Endothelial cell of umbilical vein (primary cell): ENCODE measurements at regions not wholly inside any gene's neighbourhood (a gene's known extent, or its start where the extent isn't known, plus 50 kb on each side); places are given as distances from the start of the nearest gene placed in this dataset.

Source experiments
- BruUV-seq: library from RNA; stranded (reverse); fragments of 400-500 nt; replicated peaks from 2 replicates; lab custom pipeline; 2021; lab: Mats Ljungman, UMichigan
- CTCF ChIA-PET: fragments of 300-600, 350-600 bp; sonication (Branson Sonifier 250); formaldehyde crosslinking; loops from one replicate; lab custom pipeline; 2021; ENCODE audit warnings: antibody characterized with exemption, inconsistent platforms; lab: Charles Lee
- POLR2A ChIA-PET: fragments of 300-600, 350-600 bp; sonication (Branson Sonifier 250); formaldehyde crosslinking; loops from one replicate; lab custom pipeline; 2021; ENCODE audit warnings: antibody characterized with exemption, inconsistent platforms; lab: Charles Lee
- DNase-seq: peaks from one replicate; pipeline ENCODE4 v3.0.0-alpha.2; 2011; ENCODE audit warnings: low read depth, low spot score
- FAIRE-seq: peaks from 2 replicates; lab custom pipeline; 2011; peaks lifted over from hg19 to GRCh38; lab: Jason Lieb, UNC
- H2AFZ ChIP-seq: 2 replicates; pipeline ENCODE4 v1.6.0; 2012; ENCODE audit warnings: low read depth, low read length, control low read depth, inconsistent platforms
- H3K27ac ChIP-seq: 2 replicates; pipeline ENCODE4 v1.5.1; 2011; ENCODE audit warnings: low read depth, mild to moderate bottlenecking, control low read depth, low read length, moderate library complexity; ENCODE audit not compliant: insufficient read depth
- H3K27me3 ChIP-seq, 2 experiments: 2 replicates each; pipeline versions ENCODE4 v1.6.0 to v1.6.1; 2011; ENCODE audit warnings: low read length in 2 of 2, mixed read lengths in 1 of 2; ENCODE audit not compliant: control insufficient read depth in 2 of 2, insufficient read depth in 2 of 2
- H3K36me3 ChIP-seq, 2 experiments: 2 replicates in 1 of 2; 3 replicates in 1 of 2; pipeline ENCODE4 v1.5.1; 2011; ENCODE audit warnings: low read length in 2 of 2, mild to moderate bottlenecking in 1 of 2, moderate library complexity in 1 of 2; ENCODE audit not compliant: control insufficient read depth in 2 of 2, insufficient read depth in 2 of 2; ENCODE audit errors: extremely low read depth in 1 of 2
- H3K4me1 ChIP-seq: 3 replicates; pipeline ENCODE4 v1.5.1; 2011; ENCODE audit warnings: mild to moderate bottlenecking, low read length; ENCODE audit not compliant: control insufficient read depth, insufficient read depth; ENCODE audit errors: extremely low read depth
- H3K4me2 ChIP-seq: 2 replicates; pipeline ENCODE4 v1.6.1; 2011; ENCODE audit warnings: low read length, control low read depth, mixed read lengths; ENCODE audit not compliant: insufficient read depth
- H3K4me3 ChIP-seq, 3 experiments: fragments of 200-600 bp in 1 of 3; sonication (generic), shearing (Covaris generic) in 1 of 3; replicated peaks in 1 of 3; 2 replicates each; pipeline ENCODE4 v1.5.1; 2011 to 2016; ENCODE audit warnings: control low read depth in 3 of 3, low read length in 3 of 3, mild to moderate bottlenecking in 2 of 3, inconsistent platforms in 1 of 3, low read depth in 1 of 3, moderate library complexity in 1 of 3; ENCODE audit not compliant: insufficient read depth in 1 of 3
- H3K79me2 ChIP-seq: 2 replicates; pipeline ENCODE4 v1.6.0; 2012; ENCODE audit warnings: low read length, inconsistent platforms; ENCODE audit not compliant: control insufficient read depth, insufficient read depth
- H3K9ac ChIP-seq: replicated peaks from 2 replicates; pipeline ENCODE3; 2011; ENCODE audit warnings: low read length, control low read depth; ENCODE audit not compliant: insufficient read depth; ENCODE audit errors: extremely low read depth
- H3K9me1 ChIP-seq: replicated peaks from 3 replicates; pipeline ENCODE4 v1.6.0; 2011; ENCODE audit warnings: mild to moderate bottlenecking, low read length; ENCODE audit not compliant: control insufficient read depth, insufficient read depth; ENCODE audit errors: extremely low read depth
- H3K9me3 ChIP-seq: replicated peaks from 2 replicates; pipeline ENCODE4 v1.5.1; 2012; ENCODE audit warnings: low read length, inconsistent platforms; ENCODE audit not compliant: control insufficient read depth, insufficient read depth
- H4K20me1 ChIP-seq: replicated peaks from 2 replicates; pipeline ENCODE3; 2011; ENCODE audit warnings: mild to moderate bottlenecking, low read length; ENCODE audit not compliant: control insufficient read depth, insufficient read depth; ENCODE audit errors: extremely low read depth
- EZH2 ChIP-seq: IDR thresholded peaks from 2 replicates; pipeline ENCODE4 v1.6.1; 2012; ENCODE audit warnings: borderline replicate concordance, low read depth, mild to moderate bottlenecking, moderate library complexity, low read length, inconsistent platforms; ENCODE audit not compliant: severe bottlenecking
- FOS ChIP-seq: IDR thresholded peaks from 2 replicates; pipeline ENCODE4 v1.6.1; 2011; ENCODE audit warnings: mild to moderate bottlenecking, low read length, moderate library complexity, borderline replicate concordance; ENCODE audit not compliant: insufficient read depth
- GATA2 ChIP-seq: IDR thresholded peaks from 2 replicates; pipeline ENCODE4 v1.7.0; 2011; ENCODE audit warnings: low read depth, mild to moderate bottlenecking, moderate library complexity, mixed read lengths, low read length; ENCODE audit not compliant: insufficient read length, insufficient read depth
- JUN ChIP-seq: IDR thresholded peaks from 2 replicates; pipeline ENCODE4 v1.6.1; 2011; ENCODE audit warnings: borderline replicate concordance, low read depth; ENCODE audit not compliant: insufficient read length, insufficient read depth
- POLR2A ChIP-seq: IDR thresholded peaks from 2 replicates; pipeline ENCODE4 v1.6.1; 2012; ENCODE audit warnings: low read depth, mild to moderate bottlenecking, control low read depth, low read length
- POLR2AphosphoS5 ChIP-seq: IDR thresholded peaks from 2 replicates; pipeline ENCODE4 v1.6.1; 2012; ENCODE audit warnings: low read depth, mild to moderate bottlenecking, control low read depth, low read length, moderate library complexity; ENCODE audit not compliant: insufficient read depth
- dilution Hi-C: fragments of 300-500 bp; cut with MboI; formaldehyde crosslinking; loops from one replicate; pipeline ENCODE4 v1.15.0; 2019; ENCODE audit warnings: low sequenced_read_pairs; ENCODE audit not compliant: extremely low pct_ligation_motif_present
- intact Hi-C: fragments of 100-400 bp; cut with micrococcal nuclease; formaldehyde crosslinking; loops from one replicate; pipeline ENCODE4 v1.10.0; 2022
- TF ChIP-seq, protein P1 (sequence below): IDR thresholded peaks from 2 replicates; pipeline ENCODE4 v1.6.1; 2011; ENCODE audit not compliant: insufficient read depth, insufficient read length
- TF ChIP-seq, protein P2 (sequence below), 2 donors: IDR thresholded peaks; 1 replicate in 1 of 2; 2 replicates in 1 of 2; pipeline ENCODE4 v1.5.1; 2011; ENCODE audit warnings: low read length in 2 of 2, mild to moderate bottlenecking in 2 of 2, moderate library complexity in 2 of 2, control low read depth in 1 of 2, inconsistent platforms in 1 of 2, low read depth in 1 of 2; ENCODE audit not compliant: insufficient read depth in 1 of 2; ENCODE audit errors: extremely low read depth in 1 of 2

DNA sequence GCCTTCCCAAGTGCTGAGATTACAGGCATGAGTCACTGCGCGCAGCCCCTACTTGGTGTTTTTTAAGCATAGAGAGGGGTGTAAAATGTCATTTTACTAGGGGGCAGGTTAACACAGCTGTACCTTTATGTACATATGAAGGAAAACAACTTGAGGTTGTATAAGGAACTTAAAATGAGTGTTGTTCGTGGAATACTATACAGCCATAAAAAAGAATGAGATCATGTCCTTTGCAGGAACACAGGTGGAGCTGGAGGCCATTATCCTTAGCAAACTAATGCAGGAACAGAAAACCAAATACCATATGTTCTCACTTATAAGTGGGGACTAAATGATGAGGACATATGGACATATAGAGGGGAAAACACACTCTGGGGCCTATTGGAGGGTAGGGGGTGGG lies 256.2 kb upstream of the C2CD4B start:
- ChIA-PET POLR2A (no interaction called here), CTCF (no interaction called here)
- H3K9ac ChIP-seq = no peak overlapping the region
- H3K4me1 ChIP-seq = no peaks in the 10 kb centered on the region
- no peak overlapping the region for H3K4me3 ChIP-seq
- H3K27me3 ChIP-seq = no peaks in the 10 kb centered on the region
- no TSS peak for BruUV-seq
- no peaks in the 10 kb centered on the region for H3K36me3 ChIP-seq
- TF ChIP-seq, protein P1, sequence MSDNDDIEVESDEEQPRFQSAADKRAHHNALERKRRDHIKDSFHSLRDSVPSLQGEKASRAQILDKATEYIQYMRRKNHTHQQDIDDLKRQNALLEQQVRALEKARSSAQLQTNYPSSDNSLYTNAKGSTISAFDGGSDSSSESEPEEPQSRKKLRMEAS = no peak
- no peak for TF ChIP-seq POLR2AphosphoS5
- no peak for TF ChIP-seq JUN
- TF ChIP-seq, protein P2, sequence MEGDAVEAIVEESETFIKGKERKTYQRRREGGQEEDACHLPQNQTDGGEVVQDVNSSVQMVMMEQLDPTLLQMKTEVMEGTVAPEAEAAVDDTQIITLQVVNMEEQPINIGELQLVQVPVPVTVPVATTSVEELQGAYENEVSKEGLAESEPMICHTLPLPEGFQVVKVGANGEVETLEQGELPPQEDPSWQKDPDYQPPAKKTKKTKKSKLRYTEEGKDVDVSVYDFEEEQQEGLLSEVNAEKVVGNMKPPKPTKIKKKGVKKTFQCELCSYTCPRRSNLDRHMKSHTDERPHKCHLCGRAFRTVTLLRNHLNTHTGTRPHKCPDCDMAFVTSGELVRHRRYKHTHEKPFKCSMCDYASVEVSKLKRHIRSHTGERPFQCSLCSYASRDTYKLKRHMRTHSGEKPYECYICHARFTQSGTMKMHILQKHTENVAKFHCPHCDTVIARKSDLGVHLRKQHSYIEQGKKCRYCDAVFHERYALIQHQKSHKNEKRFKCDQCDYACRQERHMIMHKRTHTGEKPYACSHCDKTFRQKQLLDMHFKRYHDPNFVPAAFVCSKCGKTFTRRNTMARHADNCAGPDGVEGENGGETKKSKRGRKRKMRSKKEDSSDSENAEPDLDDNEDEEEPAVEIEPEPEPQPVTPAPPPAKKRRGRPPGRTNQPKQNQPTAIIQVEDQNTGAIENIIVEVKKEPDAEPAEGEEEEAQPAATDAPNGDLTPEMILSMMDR (IDR thresholded peaks at IDR 0.05; ENCODE audit: extremely low read depth in 1 of 2, insufficient read depth in 1 of 2, low read depth in 1 of 2, low read length in 2 of 2) = no peak
- TF ChIP-seq EZH2 = no peak
- TF ChIP-seq GATA2 = no peak
- no peak for TF ChIP-seq POLR2A
- TF ChIP-seq FOS = no peak
- no peaks in the 10 kb centered on the region for H4K20me1 ChIP-seq
- H3K9me1 ChIP-seq = no peaks in the 10 kb centered on the region
- dilution Hi-C loops (no loop called here), intact Hi-C loops (no loop called here)
- H3K27ac ChIP-seq = no peak overlapping the region
- DNase-seq (no peak), FAIRE-seq (no peak)
- no peak overlapping the region for H3K4me2 ChIP-seq
- H2AFZ ChIP-seq = no peak overlapping the region
- no peaks in the 10 kb centered on the region for H3K9me3 ChIP-seq
- H3K79me2 ChIP-seq = no peaks in the 10 kb centered on the region
